ENCODE measurements at regions not wholly inside any gene's neighbourhood (a gene's known extent, or its start where the extent isn't known, plus 50 kb on each side); places are given as distances from the start of the nearest gene placed in this dataset.
"Not testable (repeated sequence)": the region's sequence is repeated elsewhere in the genome, so short reads cannot be mapped to it uniquely, and the experiment has no call there.

GRCh38 chr10:32217216-32217615 is 129.7 kb downstream of the EPC1 start:
- no peak for DNase-seq (ENCODE audit: low spot score)
- no peak for ATAC-seq

DNA sequence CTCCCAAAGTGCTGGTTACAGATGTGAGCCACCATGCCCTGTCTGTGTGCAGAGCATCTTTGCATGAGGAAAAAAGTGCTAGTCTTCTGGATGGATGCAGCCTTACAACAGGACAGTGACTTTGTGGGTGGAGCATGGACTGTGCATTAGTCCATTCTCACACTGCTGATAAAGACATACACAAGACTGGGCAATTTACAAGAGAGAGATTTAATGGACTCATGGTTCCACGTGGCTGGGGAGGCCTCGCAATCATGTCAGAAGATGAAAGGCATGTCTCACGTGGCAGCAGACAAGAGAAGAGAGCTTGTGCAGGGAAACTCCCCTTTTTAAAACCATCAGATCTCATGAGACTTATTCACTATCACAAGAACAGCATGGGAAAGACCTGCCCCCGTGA is 133.1 kb downstream of the EPC1 start:
- ATAC-seq; DNase-seq (ENCODE audit: low spot score): not testable (repeated sequence)

DNA sequence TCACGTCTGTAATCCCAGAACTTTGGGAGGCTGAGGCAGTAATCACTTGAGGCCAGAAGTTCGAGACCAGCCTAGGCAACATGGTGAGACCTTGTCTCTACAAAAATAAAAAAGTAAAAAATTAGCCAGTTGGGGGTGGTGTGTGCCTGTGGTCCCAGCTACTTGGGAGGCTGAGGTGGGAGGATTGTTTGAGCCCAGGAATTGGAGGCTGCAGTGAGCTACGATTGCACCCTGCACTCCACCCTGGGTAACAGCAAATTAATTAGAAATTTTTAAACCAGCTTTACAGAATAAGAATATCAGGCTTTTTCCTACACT is 136.0 kb downstream of the EPC1 start:
- no peak for DNase-seq (ENCODE audit: low spot score)
- ATAC-seq, result no peak

- DNase-seq (ENCODE audit: low spot score), result no peak
These were observed 136.5 kb downstream of the EPC1 start for GRCh38 chr10:32210306-32211045.

DNA sequence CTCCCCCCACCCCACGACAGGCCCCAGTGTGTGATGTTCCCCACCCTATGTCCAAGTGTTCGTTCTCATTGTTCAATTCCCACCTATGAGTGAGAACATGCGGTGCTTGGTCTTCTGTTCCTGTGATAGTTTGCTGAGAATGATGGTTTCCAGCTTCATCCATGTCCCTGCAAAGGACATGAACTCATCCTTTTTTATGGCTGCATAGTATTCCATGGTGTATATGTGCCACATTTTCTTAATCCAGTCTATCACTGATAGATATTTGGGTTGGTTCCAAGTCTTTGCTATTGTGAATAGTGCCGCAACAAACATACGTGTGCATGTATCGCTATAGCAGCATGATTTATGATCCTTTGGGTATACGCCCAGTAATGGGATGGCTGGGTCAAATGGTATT is 139.0 kb downstream of the EPC1 start:
- ATAC-seq; DNase-seq (ENCODE audit: low spot score): not testable (repeated sequence)

More at GRCh38 chr10:32210306-32211045, 136.5 kb downstream of the EPC1 start:
- ATAC-seq, result peak; percentile 87

DNA sequence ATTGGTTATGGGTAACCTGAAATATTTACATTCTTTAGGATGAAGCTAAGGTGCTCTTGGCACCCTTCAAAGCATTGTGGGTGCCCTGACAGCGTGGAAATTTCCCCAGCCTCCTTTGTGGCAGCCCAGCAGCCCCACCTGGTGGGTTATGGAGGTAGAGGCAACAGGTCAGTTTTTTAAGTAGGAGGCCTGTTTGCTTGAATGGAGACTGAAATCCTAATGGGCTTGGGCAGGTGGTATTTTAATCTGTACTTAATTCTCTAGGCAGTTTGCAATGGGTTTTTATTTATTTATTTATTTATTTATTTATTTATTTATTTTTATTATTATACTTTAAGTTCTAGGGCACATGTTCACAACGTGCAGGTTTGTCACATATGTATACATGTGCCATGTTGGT is 139.4 kb downstream of the EPC1 start:
- peak; percentile 57 for ATAC-seq

GRCh38 chr10:32205670-32206069 is 141.3 kb downstream of the EPC1 start:
- ATAC-seq (no peak), DNase-seq (ENCODE audit: low spot score) (no peak)

More for the DNA sequence above, 139.4 kb downstream of the EPC1 start:
- no peak for DNase-seq (ENCODE audit: low spot score)

GRCh38 chr10:32204606-32205005 is 142.4 kb downstream of the EPC1 start:
- DNase-seq (ENCODE audit: low spot score) (no peak), ATAC-seq (no peak)

GRCh38 chr10:32199714-32200394 is 143.6 kb upstream of the KIF5B start:
- no peak for DNase-seq (ENCODE audit: low spot score)
- ATAC-seq, result peak; percentile 47

DNA sequence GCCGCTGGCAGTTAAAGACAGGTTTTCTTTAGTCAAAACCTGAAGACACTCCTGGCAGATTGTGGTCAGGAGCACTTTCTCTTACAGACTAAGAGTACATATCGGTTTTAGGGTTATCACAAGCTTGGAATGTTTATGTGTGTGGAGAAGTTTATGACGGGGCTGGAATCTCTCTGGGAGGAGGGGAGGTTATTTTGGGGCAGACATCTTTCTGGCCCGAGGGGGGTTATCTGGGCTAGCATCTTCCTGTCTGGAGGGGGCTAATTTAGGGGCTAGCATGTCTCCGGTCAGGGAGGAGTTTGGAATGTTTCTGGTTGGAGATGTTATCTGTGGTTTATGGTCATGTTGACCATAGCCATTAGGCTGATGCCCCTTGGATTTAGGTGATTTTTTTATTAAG is 141.2 kb upstream of the KIF5B start:
- DNase-seq (ENCODE audit: low spot score), result no peak
- ATAC-seq, result no peak

- peak; percentile 82 for ATAC-seq
- no peak for DNase-seq (ENCODE audit: low spot score)
These were observed 134.8 kb upstream of the KIF5B start for GRCh38 chr10:32190890-32191491.

- peak; percentile 70 for ATAC-seq
- no peak for DNase-seq (ENCODE audit: low spot score)
These were observed 133.3 kb upstream of the KIF5B start for GRCh38 chr10:32189400-32190084.

DNA sequence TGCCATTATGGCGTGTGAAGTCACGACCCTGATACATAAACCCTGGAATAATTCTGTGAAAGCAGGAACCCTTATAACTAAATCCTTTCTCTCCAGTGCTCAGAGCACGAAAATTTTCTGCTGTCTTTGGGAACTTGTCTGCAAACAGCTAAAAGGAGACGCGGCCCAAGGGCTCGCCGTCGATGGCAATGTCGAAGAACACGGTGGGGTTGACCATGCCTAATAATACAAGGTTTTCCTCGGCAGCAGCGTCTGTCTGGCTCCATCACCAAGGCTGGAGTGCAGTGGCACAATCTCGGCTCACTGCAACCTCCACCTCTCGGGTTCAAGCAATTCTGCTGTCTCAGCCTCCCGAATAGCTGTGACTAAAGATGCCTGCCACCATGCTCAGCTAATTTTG is 132.4 kb upstream of the KIF5B start:
- not testable (repeated sequence) for DNase-seq (ENCODE audit: low spot score); ATAC-seq

DNA sequence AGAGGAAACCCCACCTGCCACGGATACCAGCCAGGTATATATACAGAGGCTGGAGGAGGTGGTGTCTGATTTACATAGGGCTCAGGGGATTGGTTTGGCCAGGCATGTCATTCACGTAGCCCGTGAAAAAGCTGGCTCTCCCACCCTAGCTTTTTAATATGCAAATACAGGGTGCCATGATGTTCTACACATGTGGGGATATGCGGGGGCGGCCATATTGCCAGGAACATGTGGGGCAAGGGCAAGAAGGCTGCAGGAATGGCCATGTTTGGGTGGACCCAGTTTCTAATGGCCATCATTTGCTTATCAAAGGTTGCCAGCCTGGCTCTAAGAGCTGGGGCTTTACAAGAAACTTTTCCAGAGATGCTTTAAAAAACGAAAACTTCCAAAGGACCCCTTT is 131.5 kb upstream of the KIF5B start:
- DNase-seq (ENCODE audit: low spot score), result no peak
- no peak for ATAC-seq

- DNase-seq (ENCODE audit: low spot score); ATAC-seq: not testable (repeated sequence)
These were observed 127.4 kb upstream of the KIF5B start for GRCh38 chr10:32183652-32184051.

- ATAC-seq, result no peak
- no peak for DNase-seq (ENCODE audit: low spot score)
These were observed 126.3 kb upstream of the KIF5B start for GRCh38 chr10:32182476-32182875.

DNA sequence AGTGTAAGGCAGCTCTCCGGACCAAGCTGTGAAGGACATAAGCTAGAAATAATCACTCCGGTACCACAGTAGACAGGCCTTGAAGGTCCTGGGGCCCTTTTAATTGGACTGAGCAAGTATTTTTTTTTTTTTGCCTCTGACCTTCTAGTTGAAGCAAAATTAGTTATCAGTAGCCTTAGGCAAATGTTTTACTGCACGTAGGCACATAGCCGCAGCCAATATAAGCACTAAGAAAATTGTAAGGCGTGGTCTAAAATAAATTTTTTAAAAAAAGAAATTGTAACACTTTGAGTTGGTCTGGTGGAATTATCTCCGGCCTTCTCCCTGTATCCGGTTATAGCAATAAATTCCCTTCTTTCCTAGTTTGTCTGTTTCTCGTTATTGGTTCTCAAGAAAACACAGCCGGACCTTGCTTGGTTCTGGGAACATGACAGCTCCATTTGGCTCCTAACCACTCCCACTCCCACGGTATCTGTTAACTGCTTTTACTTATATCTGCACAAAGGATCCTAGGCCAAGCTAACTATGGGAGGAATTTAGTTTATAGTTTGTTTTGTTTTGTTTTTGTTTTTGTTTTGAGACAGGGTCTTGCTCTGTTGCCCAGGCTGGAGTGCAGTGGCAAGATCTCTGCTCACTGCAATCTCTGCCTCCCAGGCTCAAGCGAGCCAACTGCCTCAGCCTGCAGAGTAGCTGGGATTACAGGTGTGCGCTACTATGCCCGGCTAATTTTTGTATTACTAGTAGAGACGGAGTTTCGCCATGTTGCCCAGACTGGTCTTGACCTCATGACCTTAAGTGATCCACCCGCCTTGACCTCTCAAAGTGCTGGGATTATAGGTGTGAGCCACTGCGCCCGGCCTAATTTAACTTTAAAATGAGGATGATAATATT is 124.4 kb upstream of the KIF5B start:
- DNase-seq (ENCODE audit: low spot score), result no peak
- no peak for ATAC-seq

- DNase-seq (ENCODE audit: low spot score), result no peak
- no peak for ATAC-seq
These were observed 123.6 kb upstream of the KIF5B start for GRCh38 chr10:32179836-32180235.

DNA sequence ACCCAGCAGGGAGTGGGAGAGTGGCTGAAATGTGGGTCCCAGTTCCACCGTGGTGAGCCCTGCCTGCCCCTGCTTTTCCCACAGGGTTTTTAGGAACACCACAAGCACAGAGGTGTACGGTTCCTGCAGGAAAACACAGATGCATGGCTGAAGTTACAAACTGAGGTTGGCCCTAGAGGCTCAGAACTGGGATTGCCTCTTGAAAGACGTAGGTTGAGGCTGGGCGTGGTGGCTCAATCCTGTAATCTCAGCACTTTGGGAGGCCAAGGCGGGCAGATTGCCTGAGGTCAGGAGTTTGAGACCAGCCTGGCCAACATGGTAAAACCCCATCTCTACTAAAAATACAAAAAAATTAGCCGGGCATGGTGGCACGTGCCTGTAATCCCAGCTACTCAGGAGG is 121.4 kb upstream of the KIF5B start:
- not testable (repeated sequence) for DNase-seq (ENCODE audit: low spot score); ATAC-seq

DNA sequence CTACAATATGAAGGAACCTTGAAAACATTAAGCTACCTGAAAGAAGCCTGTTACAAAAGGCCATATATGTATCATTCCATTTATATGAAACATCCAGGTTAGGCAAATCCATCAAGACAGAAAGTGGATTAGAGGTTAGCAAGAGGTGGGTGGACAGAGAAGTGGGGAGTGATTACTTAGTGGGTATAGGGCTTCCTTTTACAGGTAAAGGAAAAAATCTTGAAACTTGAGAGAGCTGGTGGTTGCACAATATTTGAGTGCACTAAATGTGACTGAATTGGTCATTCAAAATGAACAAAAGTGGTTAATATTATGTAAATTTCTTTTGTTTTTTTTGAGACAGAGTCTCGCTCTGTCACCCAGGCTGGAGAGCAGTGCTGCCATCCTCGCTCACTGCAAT is 119.4 kb upstream of the KIF5B start:
- no peak for ATAC-seq
- no peak for DNase-seq (ENCODE audit: low spot score)
